Activated CD4-positive, alpha-beta T cell treated with anti-CD3 and anti-CD28 coated beads, Interleukin-2, amount 10 ng/mL, durations not matched to agents 24 days and 14 days (primary cell): ENCODE measurements at regions not wholly inside any gene's neighbourhood (a gene's known extent, or its start where the extent isn't known, plus 50 kb on each side); places are given as distances from the start of the nearest gene placed in this dataset.
"Not testable (repeated sequence)": the region's sequence is repeated elsewhere in the genome, so short reads cannot be mapped to it uniquely, and the experiment has no call there.

Experiments used
- DNase-seq: peaks from one replicate; pipeline ENCODE4 v3.0.0; 2022
- H3K27ac Mint-ChIP-seq: one replicate; pipeline ENCODE4 v1.8.0; 2022; ENCODE audit warnings: mild to moderate bottlenecking, mixed read lengths
- H3K27me3 Mint-ChIP-seq: one replicate; pipeline ENCODE4 v1.8.0; 2022; ENCODE audit warnings: mixed read lengths
- H3K36me3 Mint-ChIP-seq: one replicate; pipeline ENCODE4 v1.8.0; 2022; ENCODE audit warnings: low read depth, mild to moderate bottlenecking, mixed read lengths
- H3K4me1 Mint-ChIP-seq: one replicate; pipeline ENCODE4 v1.8.0; 2021; ENCODE audit warnings: mixed read lengths
- H3K4me3 Mint-ChIP-seq: one replicate; pipeline ENCODE4 v1.8.0; 2022; ENCODE audit warnings: mild to moderate bottlenecking, moderate library complexity, mixed read lengths
- H3K9me3 Mint-ChIP-seq: one replicate; pipeline ENCODE4 v1.8.0; 2021; ENCODE audit warnings: mixed read lengths
- intact Hi-C: fragments of 100-400 bp; cut with micrococcal nuclease; formaldehyde crosslinking; loops from one replicate; pipeline ENCODE4 v1.15.1; 2023

- DNase-seq, H3K27ac Mint-ChIP-seq, H3K27me3 Mint-ChIP-seq, H3K4me3 Mint-ChIP-seq, H3K36me3 Mint-ChIP-seq, H3K4me1 Mint-ChIP-seq, intact Hi-C loops: not testable (repeated sequence)
- peaks cover 16% of the 10 kb centered on the region for H3K9me3 Mint-ChIP-seq
Measured at GRCh38 chr16:5282152-5282551, 184.6 kb upstream of the EEF2KMT start.

- DNase-seq = no peak
- intact Hi-C loops = no loop called here
- no peaks in the 10 kb centered on the region for H3K4me1 Mint-ChIP-seq
- H3K27me3 Mint-ChIP-seq = no peaks in the 10 kb centered on the region
- H3K36me3 Mint-ChIP-seq = no peaks in the 10 kb centered on the region
- no peak overlapping the region for H3K27ac Mint-ChIP-seq
- H3K4me3 Mint-ChIP-seq = no peak overlapping the region
- H3K9me3 Mint-ChIP-seq = no peaks in the 10 kb centered on the region
Measured at GRCh38 chr16:5257462-5257861, 159.9 kb upstream of the EEF2KMT start.

- H3K27me3 Mint-ChIP-seq = no peaks in the 10 kb centered on the region
- no peaks in the 10 kb centered on the region for H3K36me3 Mint-ChIP-seq
- no peaks in the 10 kb centered on the region for H3K9me3 Mint-ChIP-seq
- no peak overlapping the region for H3K27ac Mint-ChIP-seq
- intact Hi-C loops = no loop called here
- no peak overlapping the region for H3K4me3 Mint-ChIP-seq
- H3K4me1 Mint-ChIP-seq = no peaks in the 10 kb centered on the region
- DNase-seq = no peak
Measured at GRCh38 chr16:5252791-5253190, 155.2 kb upstream of the EEF2KMT start.

GRCh38 chr16:5247403-5247802 is 149.8 kb upstream of the EEF2KMT start:
- intact Hi-C loops, H3K4me3 Mint-ChIP-seq, H3K27me3 Mint-ChIP-seq, H3K9me3 Mint-ChIP-seq, H3K4me1 Mint-ChIP-seq, H3K36me3 Mint-ChIP-seq, H3K27ac Mint-ChIP-seq, DNase-seq: not testable (repeated sequence)

- H3K4me1 Mint-ChIP-seq, DNase-seq, H3K4me3 Mint-ChIP-seq, H3K9me3 Mint-ChIP-seq, H3K27ac Mint-ChIP-seq, H3K36me3 Mint-ChIP-seq: not testable (repeated sequence)
- intact Hi-C loops = loop anchor here (5.0 kb wide), 1 partner anchor 252 kb away; no protein-coding TSS in a partner anchor
- peaks cover 20% of the 10 kb centered on the region for H3K27me3 Mint-ChIP-seq
Measured at GRCh38 chr16:5240278-5240626, 142.7 kb upstream of the EEF2KMT start.

GRCh38 chr16:5239472-5240277 is 142.1 kb upstream of the EEF2KMT start:
- peak; percentile 87 for DNase-seq
- Mint-ChIP-seq H3K4me3 (peak overlapping the region; percentile 48), H3K27me3 (peaks cover 20% of the 10 kb centered on the region)
- H3K36me3 Mint-ChIP-seq, H3K27ac Mint-ChIP-seq, H3K9me3 Mint-ChIP-seq, H3K4me1 Mint-ChIP-seq: not testable (repeated sequence)
- intact Hi-C loops = loop anchor here (5.0 to 10.0 kb wide), 3 partner anchors 253 to 1403 kb away; no protein-coding TSS in a partner anchor

- no peak overlapping the region for H3K4me3 Mint-ChIP-seq
- intact Hi-C loops = loop anchor here (5.0 to 10.0 kb wide), 2 partner anchors 380 to 1407 kb away; no protein-coding TSS in a partner anchor
- H3K4me1 Mint-ChIP-seq = peaks cover 2% of the 10 kb centered on the region
- H3K9me3 Mint-ChIP-seq = no peaks in the 10 kb centered on the region
- H3K27ac Mint-ChIP-seq = no peak overlapping the region
- H3K36me3 Mint-ChIP-seq = no peaks in the 10 kb centered on the region
- no peak for DNase-seq
- H3K27me3 Mint-ChIP-seq = peaks cover 9% of the 10 kb centered on the region
Measured at GRCh38 chr16:5235119-5235518, 137.5 kb upstream of the EEF2KMT start.

- H3K27ac Mint-ChIP-seq = no peak overlapping the region
- H3K4me1 Mint-ChIP-seq = peaks cover 2% of the 10 kb centered on the region
- intact Hi-C loops = loop anchor here (5.0 to 10.0 kb wide), 2 partner anchors 380 to 1408 kb away; no protein-coding TSS in a partner anchor
- no peak for DNase-seq
- H3K36me3 Mint-ChIP-seq = no peaks in the 10 kb centered on the region
- H3K4me3 Mint-ChIP-seq = no peak overlapping the region
- H3K27me3 Mint-ChIP-seq = peaks cover 9% of the 10 kb centered on the region
- no peaks in the 10 kb centered on the region for H3K9me3 Mint-ChIP-seq
Measured at GRCh38 chr16:5234295-5235050, 136.9 kb upstream of the EEF2KMT start.

- Mint-ChIP-seq H3K27ac (no peak overlapping the region), H3K4me3 (no peak overlapping the region), H3K4me1 (no peaks in the 10 kb centered on the region), H3K27me3 (no peaks in the 10 kb centered on the region), H3K36me3 (no peaks in the 10 kb centered on the region), H3K9me3 (no peaks in the 10 kb centered on the region)
- intact Hi-C loops = loop anchor here (10.0 kb wide), 1 partner anchor 383 kb away; no protein-coding TSS in a partner anchor
- DNase-seq = no peak
Measured at GRCh38 chr16:5231246-5231759, 133.7 kb upstream of the EEF2KMT start.

- no peaks in the 10 kb centered on the region for H3K9me3 Mint-ChIP-seq
- intact Hi-C loops = no loop called here
- H3K4me1 Mint-ChIP-seq = no peaks in the 10 kb centered on the region
- no peak overlapping the region for H3K27ac Mint-ChIP-seq
- no peak for DNase-seq
- no peaks in the 10 kb centered on the region for H3K27me3 Mint-ChIP-seq
- H3K4me3 Mint-ChIP-seq = no peak overlapping the region
- H3K36me3 Mint-ChIP-seq = no peaks in the 10 kb centered on the region
Measured at GRCh38 chr16:5228369-5228768, 130.8 kb upstream of the EEF2KMT start.

- Mint-ChIP-seq H3K4me3 (no peak overlapping the region), H3K36me3 (no peaks in the 10 kb centered on the region), H3K4me1 (no peaks in the 10 kb centered on the region), H3K9me3 (no peaks in the 10 kb centered on the region), H3K27me3 (no peaks in the 10 kb centered on the region), H3K27ac (no peak overlapping the region)
- intact Hi-C loops = no loop called here
- DNase-seq = no peak
Measured at GRCh38 chr16:5225931-5226655, 128.5 kb upstream of the EEF2KMT start.

- Mint-ChIP-seq H3K4me1 (no peaks in the 10 kb centered on the region), H3K36me3 (no peaks in the 10 kb centered on the region), H3K27ac (no peak overlapping the region), H3K27me3 (no peaks in the 10 kb centered on the region), H3K4me3 (no peak overlapping the region), H3K9me3 (no peaks in the 10 kb centered on the region)
- DNase-seq = no peak
- intact Hi-C loops = no loop called here
Measured at GRCh38 chr16:5222761-5223160, 125.2 kb upstream of the EEF2KMT start.

GRCh38 chr16:5221831-5222230 is 124.2 kb upstream of the EEF2KMT start:
- H3K36me3 Mint-ChIP-seq, DNase-seq, H3K4me1 Mint-ChIP-seq, H3K9me3 Mint-ChIP-seq, H3K27ac Mint-ChIP-seq, H3K27me3 Mint-ChIP-seq, H3K4me3 Mint-ChIP-seq, intact Hi-C loops: not testable (repeated sequence)

- no peaks in the 10 kb centered on the region for H3K4me1 Mint-ChIP-seq
- no peaks in the 10 kb centered on the region for H3K36me3 Mint-ChIP-seq
- no peak overlapping the region for H3K4me3 Mint-ChIP-seq
- no peak overlapping the region for H3K27ac Mint-ChIP-seq
- no peaks in the 10 kb centered on the region for H3K9me3 Mint-ChIP-seq
- no peaks in the 10 kb centered on the region for H3K27me3 Mint-ChIP-seq
- intact Hi-C loops = no loop called here
- no peak for DNase-seq
Measured at GRCh38 chr16:5220705-5221104, 123.1 kb upstream of the EEF2KMT start.
